DMS114 treated with DMSO at 0.1 percent for 48 hours (cell line): ENCODE measurements at regions not wholly inside any gene's neighbourhood (a gene's known extent, or its start where the extent isn't known, plus 50 kb on each side); places are given as distances from the start of the nearest gene placed in this dataset.
"Not testable (repeated sequence)": the region's sequence is repeated elsewhere in the genome, so short reads cannot be mapped to it uniquely, and the experiment has no call there.

Experiments
- DNase-seq: peaks from one replicate; lab custom pipeline; 2025; ENCODE audit not compliant: unreplicated experiment; lab: John Stamatoyannopoulos, UW

GRCh38 chr10:28892818-28893547, 215.7 kb downstream of the BAMBI start:
- DNase-seq = no peak

DNA sequence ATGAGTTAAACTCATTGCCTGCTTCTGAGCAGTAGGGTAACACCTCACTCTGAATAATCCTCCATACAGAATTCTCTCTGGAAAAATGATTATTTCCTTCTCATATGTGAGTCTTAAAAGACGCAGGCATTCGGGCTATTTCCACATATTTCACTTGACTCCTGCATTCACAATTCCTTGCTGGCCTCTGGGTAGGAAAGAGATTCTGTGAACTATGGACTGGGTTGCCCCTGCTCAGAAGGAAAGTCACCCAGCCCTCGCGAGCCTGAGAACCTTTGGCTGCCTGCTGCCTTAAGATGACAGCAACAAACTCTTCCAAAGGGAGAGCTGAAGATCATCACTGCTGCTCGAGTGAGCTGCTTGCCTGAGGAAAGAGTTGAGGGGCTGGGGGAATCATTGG, 216.8 kb downstream of the BAMBI start:
- no peak for DNase-seq

DNA sequence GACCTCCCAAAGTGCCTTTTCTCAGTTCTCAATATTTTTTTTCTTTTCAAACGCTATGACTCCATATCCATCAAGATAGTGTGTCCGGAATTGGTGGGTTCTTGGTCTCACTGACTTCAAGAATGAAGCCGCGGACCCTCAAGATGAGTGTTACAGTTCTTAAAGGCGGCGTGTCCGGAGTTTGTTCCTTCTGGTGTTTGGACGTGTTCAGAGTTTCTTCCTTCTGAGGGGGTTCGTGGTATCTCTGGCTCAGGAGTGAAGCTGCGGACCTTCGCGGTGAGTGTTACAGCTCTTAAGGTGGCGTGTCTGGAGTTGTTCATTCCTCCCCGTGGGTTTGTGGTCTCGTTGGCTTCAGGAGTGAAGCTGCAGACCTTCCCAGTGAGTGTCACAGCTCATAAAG, 218.3 kb downstream of the BAMBI start:
- DNase-seq = not testable (repeated sequence)

DNA sequence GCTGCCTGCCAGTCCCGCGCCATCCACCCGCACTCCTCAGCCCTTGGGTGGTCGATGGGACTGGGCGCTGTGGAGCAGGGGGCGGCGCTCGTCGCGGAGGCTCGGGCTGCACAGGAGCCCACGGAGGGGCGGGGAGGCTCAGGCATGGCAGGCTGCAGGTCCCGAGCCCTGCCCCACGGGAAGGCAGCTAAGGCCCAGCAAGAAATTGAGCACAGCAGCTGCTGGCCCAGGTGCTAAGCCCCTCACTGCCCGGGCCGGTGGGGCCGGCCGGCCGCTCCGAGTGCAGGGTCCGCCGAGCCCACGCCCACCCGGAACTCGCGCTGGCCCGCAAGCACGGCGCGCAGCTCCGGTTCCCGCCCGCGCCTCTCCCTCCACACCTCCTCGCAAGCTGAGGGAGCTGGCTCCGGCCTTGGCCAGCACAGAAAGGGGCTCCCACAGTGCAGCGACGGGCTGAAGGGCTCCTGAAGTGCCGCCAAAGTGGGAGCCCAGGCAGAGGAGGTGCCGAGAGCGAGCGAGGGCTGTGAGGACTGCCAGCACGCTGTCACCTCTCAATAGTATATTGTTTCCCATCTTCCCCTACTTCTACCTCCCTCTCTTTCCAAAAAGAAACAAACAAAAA, 219.6 kb downstream of the BAMBI start:
- DNase-seq = not testable (repeated sequence)

- DNase-seq = no peak
Measured at GRCh38 chr10:28897617-28898464, 220.5 kb downstream of the BAMBI start.

GRCh38 chr10:28902215-28902614, 224.9 kb downstream of the BAMBI start:
- DNase-seq = no peak

GRCh38 chr10:28903063-28903462, 225.7 kb downstream of the BAMBI start:
- no peak for DNase-seq

DNA sequence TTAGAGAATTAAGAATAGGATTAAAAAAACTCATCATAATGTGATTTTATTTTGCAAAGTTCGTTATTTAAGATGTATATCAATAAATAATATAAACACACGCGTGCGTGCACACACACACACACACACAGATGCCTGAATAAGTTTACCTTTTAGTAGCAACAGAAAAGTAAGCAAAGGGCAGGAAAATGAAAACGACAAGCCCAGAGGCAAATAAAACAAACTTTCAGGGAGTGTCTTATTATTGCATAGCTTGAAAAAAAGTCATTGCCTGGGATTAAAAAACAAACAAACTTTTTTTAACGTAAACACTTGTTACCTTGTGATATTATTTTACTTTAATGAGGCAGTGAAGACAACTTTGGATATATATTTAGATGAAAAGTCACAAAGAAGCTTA, 226.4 kb downstream of the BAMBI start:
- DNase-seq = no peak

GRCh38 chr10:28905371-28905770, 228.1 kb downstream of the BAMBI start:
- DNase-seq = no peak

- DNase-seq = no peak
Measured at GRCh38 chr10:28906011-28906411, 228.7 kb downstream of the BAMBI start.

GRCh38 chr10:28906415-28906814, 229.1 kb downstream of the BAMBI start:
- no peak for DNase-seq

DNA sequence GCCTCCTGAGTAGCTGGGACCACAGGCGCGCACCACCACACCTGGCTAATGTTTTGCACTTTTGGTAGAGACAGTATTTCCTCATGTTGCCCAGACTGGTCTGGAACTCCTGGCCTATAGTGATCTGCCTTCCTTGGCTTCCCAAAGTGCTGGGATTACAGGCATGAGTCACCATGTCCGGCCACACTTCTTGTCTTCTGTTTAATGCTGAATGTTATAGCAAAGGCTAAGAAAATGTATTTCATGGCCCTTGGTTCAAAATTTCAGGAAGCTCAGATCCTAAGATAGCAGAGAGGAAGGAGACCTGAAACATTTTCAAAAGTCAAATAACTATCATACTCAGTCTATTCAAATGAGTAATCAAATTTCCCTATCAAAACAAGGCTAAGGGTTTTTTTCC, 229.6 kb downstream of the BAMBI start:
- no peak for DNase-seq

GRCh38 chr10:28909875-28910274, 232.6 kb downstream of the BAMBI start:
- no peak for DNase-seq

GRCh38 chr10:28910956-28911355, 233.6 kb downstream of the BAMBI start:
- no peak for DNase-seq

GRCh38 chr10:28911511-28911910, 234.2 kb downstream of the BAMBI start:
- DNase-seq = not testable (repeated sequence)

DNA sequence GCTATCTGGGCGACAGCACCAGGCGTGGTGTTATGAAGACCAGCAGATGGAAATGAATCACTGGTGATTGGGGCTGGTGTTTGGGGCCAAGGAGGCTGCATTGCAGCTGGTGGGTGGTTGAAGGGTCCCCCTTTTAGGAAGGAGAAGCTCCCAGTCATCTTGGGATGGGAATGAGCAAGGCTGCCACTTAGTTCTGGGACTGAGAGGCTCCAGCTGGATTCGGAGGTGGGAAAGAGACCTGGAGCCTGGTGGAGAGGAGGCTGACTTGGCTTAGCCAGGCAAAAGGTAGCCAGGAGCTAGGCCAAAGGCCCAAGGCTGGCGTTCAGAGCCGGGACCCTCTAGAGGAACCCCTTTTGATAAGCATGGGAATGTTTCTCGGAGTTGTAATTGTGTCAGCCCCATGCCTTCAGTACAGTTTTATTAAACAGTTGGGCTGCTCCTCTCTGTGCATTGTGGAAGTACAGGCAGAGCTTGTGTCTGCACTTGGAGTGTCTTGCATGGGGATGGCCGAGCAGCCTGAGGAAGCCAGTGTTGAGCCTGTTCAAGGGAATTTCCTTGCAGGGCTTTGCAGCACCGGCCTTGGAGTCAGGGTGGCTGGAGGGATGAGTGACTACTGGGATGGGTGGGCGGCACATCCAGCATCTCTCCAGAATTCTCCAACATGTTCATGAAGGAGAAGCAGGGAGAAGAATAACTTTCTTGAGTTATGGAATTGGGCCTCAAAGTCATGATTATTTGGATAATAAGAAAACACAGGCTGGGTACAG, 234.9 kb downstream of the BAMBI start:
- no peak for DNase-seq

DNA sequence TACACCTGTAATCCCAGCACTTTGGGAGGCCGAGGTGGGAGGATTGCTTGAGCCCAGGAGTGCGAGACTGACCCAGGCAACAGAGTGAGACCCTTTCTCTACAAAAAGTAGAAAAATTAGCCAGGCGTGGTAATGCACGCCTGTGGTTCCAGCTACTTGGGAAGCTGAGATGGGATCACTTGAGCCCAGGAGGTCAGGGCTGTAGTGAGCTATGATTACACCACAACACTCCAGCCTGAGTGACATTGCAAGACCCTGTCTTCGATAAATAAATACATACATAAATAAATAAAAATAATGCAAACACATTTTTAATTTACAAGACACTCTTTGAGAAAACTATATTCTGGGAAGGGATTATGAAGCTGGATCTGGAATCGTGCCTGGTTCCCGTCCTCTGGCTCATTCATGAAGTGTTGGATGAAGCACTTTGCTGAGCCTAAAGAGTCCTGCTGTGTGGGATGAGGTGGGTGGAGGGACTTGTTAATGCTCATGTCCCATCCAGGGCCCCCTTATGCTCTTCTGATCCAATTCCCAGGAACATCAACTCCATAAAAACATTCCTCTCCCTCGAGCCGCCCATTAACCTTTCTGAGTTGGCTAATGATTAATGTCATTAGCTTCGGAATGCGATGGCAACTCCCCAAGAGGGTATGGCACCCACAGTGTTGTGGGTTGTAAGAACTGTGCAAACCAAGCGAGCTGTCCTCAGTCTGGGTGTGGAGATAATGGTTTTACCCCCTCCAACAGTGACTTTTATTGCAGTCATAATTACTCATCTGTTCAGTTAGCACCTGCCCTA, 236.3 kb downstream of the BAMBI start:
- no peak for DNase-seq

GRCh38 chr10:28914701-28915100, 237.4 kb downstream of the BAMBI start:
- DNase-seq = no peak

GRCh38 chr10:28915989-28916588, 238.8 kb downstream of the BAMBI start:
- no peak for DNase-seq

DNA sequence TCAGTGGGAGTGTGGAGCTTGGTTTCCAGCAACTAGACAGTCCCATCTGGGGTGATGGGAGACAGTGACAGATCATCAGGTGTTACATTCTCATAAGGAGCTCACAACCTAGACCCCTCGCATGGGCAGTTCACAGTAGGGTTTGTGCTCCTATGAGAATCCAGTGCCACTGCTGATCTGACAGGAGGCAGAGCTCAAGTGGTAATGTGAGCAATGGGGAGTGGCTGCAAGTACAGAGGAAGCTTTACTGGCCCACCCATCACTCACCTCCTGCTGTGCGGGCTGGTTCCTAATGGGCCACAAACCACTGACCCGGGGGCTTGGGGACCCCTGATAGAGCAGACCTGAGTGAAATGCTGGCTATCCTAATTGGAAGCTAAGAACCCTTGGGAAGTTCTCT, 242.8 kb downstream of the BAMBI start:
- DNase-seq = no peak
